HEK293 (cell line): ENCODE measurements at regions not wholly inside any gene's neighbourhood (a gene's known extent, or its start where the extent isn't known, plus 50 kb on each side); places are given as distances from the start of the nearest gene placed in this dataset.

Experiments
- CTCF ChIP-seq: fragments of 450-650 bp; formaldehyde crosslinking; IDR thresholded peaks from 2 replicates; pipeline ENCODE4 v1.5.1; 2016; ENCODE audit warnings: missing biosample characterization, missing genetic modification characterization
- KLF16 ChIP-seq: fragments of 450-650 bp; formaldehyde crosslinking; IDR thresholded peaks from 2 replicates; pipeline ENCODE4 v1.5.1; 2017; ENCODE audit warnings: missing biosample characterization, missing genetic modification characterization
- MZF1 ChIP-seq: fragments of 450-650 bp; formaldehyde crosslinking; IDR thresholded peaks from 2 replicates; pipeline ENCODE4 v1.5.1; 2017; ENCODE audit warnings: missing biosample characterization, missing genetic modification characterization, borderline replicate concordance
- SETDB1 ChIP-seq: IDR thresholded peaks from one replicate; pipeline ENCODE4 v1.6.1; 2017; ENCODE audit warnings: mild to moderate bottlenecking, low read length, moderate library complexity, mixed read lengths; ENCODE audit not compliant: insufficient read length
- TCF7L2 ChIP-seq: IDR thresholded peaks from 2 replicates; pipeline ENCODE4 v1.6.1; 2011; ENCODE audit warnings: low read depth, mild to moderate bottlenecking, inconsistent platforms, low read length, moderate library complexity, borderline replicate concordance
- ZBTB11 ChIP-seq: fragments of 450-650 bp; formaldehyde crosslinking; conservative IDR thresholded peaks from 2 replicates; pipeline ENCODE4 v1.5.1; 2016; ENCODE audit warnings: low read depth, missing biosample characterization, missing genetic modification characterization
- ZBTB7A ChIP-seq: fragments of 450-650 bp; formaldehyde crosslinking; IDR thresholded peaks from 2 replicates; pipeline ENCODE4 v1.5.1; 2016; ENCODE audit warnings: low read depth, missing biosample characterization, missing genetic modification characterization
- ZNF140 ChIP-seq: fragments of 450-650 bp; formaldehyde crosslinking; IDR thresholded peaks from 2 replicates; pipeline ENCODE4 v1.5.1; 2016; ENCODE audit warnings: missing biosample characterization, missing genetic modification characterization
- ZNF311 ChIP-seq: fragments of 450-650 bp; formaldehyde crosslinking; IDR thresholded peaks from 2 replicates; pipeline ENCODE4 v1.5.1; 2017; ENCODE audit warnings: missing biosample characterization, missing genetic modification characterization, borderline replicate concordance
- ZNF549 ChIP-seq: fragments of 450-650 bp; IDR thresholded peaks from 2 replicates; pipeline ENCODE4 v1.5.1; 2018; ENCODE audit warnings: missing biosample characterization, missing genetic modification characterization, mild to moderate bottlenecking, inconsistent platforms, moderate library complexity
- ZNF629 ChIP-seq: fragments of 450-650 bp; formaldehyde crosslinking; IDR thresholded peaks from 2 replicates; pipeline ENCODE4 v1.5.1; 2017; ENCODE audit warnings: missing biosample characterization, missing genetic modification characterization
- ZNF792 ChIP-seq: fragments of 450-650 bp; formaldehyde crosslinking; IDR thresholded peaks from 2 replicates; pipeline ENCODE4 v1.5.1; 2016; ENCODE audit warnings: missing biosample characterization, missing genetic modification characterization

- no peak for TF ChIP-seq ZNF792
- TF ChIP-seq ZNF629 (tag by site-specific recombination), result no peak
- TF ChIP-seq CTCF, result no peak
- TF ChIP-seq SETDB1, result no peak
- TF ChIP-seq ZNF311 (tag by site-specific recombination), result no peak
- no peak for TF ChIP-seq TCF7L2
- no peak for TF ChIP-seq MZF1 (tag by site-specific recombination)
- TF ChIP-seq KLF16, result no peak
- TF ChIP-seq ZBTB7A (tag by site-specific recombination), result no peak
- TF ChIP-seq ZNF549, result no peak
- TF ChIP-seq ZBTB11, result no peak
- TF ChIP-seq ZNF140 (tag by site-specific recombination), result no peak
These were observed 200.3 kb downstream of the CYLD start for GRCh38 chr16:50942143-50942542.
